Pancreas (tissue), 10 donors: ENCODE measurements at regions not wholly inside any gene's neighbourhood (a gene's known extent, or its start where the extent isn't known, plus 50 kb on each side); places are given as distances from the start of the nearest gene placed in this dataset.

Experiments used
- ATAC-seq, 4 donors: fragments of 200-7000 bp; cut with Tn5 transposase; one replicate each; pipeline versions ENCODE4 v1.8.0 to v1.9.1; 2020; ENCODE audit warnings: mild to moderate bottlenecking in 4 of 4, moderate library complexity in 4 of 4
- DNase-seq, 6 donors: peaks; one replicate each; pipeline ENCODE4 v3.0.0-alpha.2; 2020
- FAIRE-seq: peaks from 2 replicates; lab custom pipeline; 2012; peaks lifted over from hg19 to GRCh38; lab: Jason Lieb, UNC
- H3K27ac ChIP-seq, 4 donors: fragments of 200-600 bp; sonication (generic); 1 replicate in 3 of 4; 2 replicates in 1 of 4; pipeline versions ENCODE4 v1.5.0 to v1.8.0; 2020
- H3K27me3 ChIP-seq, 4 donors: fragments of 200-600 bp; one replicate each; pipeline ENCODE4 v1.8.0; 2021
- H3K36me3 ChIP-seq, 3 donors: fragments of 200-600 bp; sonication (generic) in 1 of 3; one replicate each; pipeline versions ENCODE4 v1.5.0 to v1.8.0; 2020 to 2021
- H3K4me1 ChIP-seq, 3 donors: fragments of 200-600 bp; one replicate each; pipeline ENCODE4 v1.8.0; 2021
- H3K4me3 ChIP-seq, 4 donors: fragments of 200-600 bp; sonication (generic) in 2 of 4; one replicate each; pipeline versions ENCODE4 v1.5.0 to v1.8.0; 2020 to 2021
- H3K9me3 ChIP-seq, 4 donors: fragments of 200-600 bp; one replicate each; pipeline ENCODE4 v1.8.0; 2021
- WGBS, 2 donors: extraction: QIAGEN DNeasy Blood & Tissue Kit; methylation state at CpG; one replicate each; pipeline ENCODE4 v1.1.7; 2013; 5-methylcytosine and 5-hydroxymethylcytosine counted together
- intact Hi-C, 3 donors: fragments of 100-400 bp; cut with DNase I; formaldehyde crosslinking; loops; one replicate each; pipeline versions ENCODE4 v1.11.1 to v1.14.2; 2022
- TF ChIP-seq, protein P1 (sequence below), 4 donors: fragments of 200-600 bp; sonication (generic) in 3 of 4; IDR thresholded peaks; one replicate each; pipeline versions ENCODE4 v1.5.0 to v1.8.0; 2021; ENCODE audit warnings: antibody characterized with exemption in 4 of 4
- donor health status: healthy with polysubstance abuse.
- donor health status: DM: no; HTN: no; CAD: no; lungs with moderate emphysema.
- donor health status: DM: no; HTN: no; CAD: no.
- donor health status: control.
- donor health status: control.
- donor health status: Bipolar disorder and iron deficiency.
- donor health status: DM: yes; HTN: yes; CAD: no.
- donor health status: DM: no; HTN: no; CAD: no.
- donor health status: DM: no; HTN: no; CAD: no.
- donor health status: DM: yes; HTN: yes; CAD: no.

DNA sequence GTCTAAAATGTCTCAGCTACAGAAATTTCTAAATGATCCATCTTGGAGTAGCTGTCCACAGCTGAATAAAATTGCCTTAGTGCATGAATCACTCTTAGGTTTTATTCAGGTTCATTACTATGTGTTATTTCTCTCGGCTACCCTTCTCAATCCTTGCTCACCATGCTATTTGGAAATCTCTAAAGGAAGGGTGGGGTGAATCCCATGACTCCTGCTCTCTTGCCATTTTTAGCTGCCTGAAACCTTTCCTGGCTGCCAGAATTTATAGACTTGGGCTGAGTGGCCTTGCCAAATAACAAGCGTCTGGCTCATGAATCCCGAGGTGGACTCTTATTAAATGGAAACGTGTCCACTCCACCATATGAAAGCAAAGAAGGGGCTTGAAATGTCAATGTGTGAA, 936.1 kb upstream of the SOX9 start:
- no peak for ATAC-seq
- no peak for FAIRE-seq
- DNase-seq = no peak
- H3K27ac ChIP-seq = no peak overlapping the region
- intact Hi-C loops = no loop called here
- no peaks in the 10 kb centered on the region for H3K9me3 ChIP-seq
- WGBS, 2 donors = 75 to 76% methylated on average over 4 of the region's 4 CpGs
- H3K27me3 ChIP-seq = no peaks in the 10 kb centered on the region
- H3K36me3 ChIP-seq = no peaks in the 10 kb centered on the region
- no peak overlapping the region for H3K4me3 ChIP-seq
- TF ChIP-seq, protein P1, sequence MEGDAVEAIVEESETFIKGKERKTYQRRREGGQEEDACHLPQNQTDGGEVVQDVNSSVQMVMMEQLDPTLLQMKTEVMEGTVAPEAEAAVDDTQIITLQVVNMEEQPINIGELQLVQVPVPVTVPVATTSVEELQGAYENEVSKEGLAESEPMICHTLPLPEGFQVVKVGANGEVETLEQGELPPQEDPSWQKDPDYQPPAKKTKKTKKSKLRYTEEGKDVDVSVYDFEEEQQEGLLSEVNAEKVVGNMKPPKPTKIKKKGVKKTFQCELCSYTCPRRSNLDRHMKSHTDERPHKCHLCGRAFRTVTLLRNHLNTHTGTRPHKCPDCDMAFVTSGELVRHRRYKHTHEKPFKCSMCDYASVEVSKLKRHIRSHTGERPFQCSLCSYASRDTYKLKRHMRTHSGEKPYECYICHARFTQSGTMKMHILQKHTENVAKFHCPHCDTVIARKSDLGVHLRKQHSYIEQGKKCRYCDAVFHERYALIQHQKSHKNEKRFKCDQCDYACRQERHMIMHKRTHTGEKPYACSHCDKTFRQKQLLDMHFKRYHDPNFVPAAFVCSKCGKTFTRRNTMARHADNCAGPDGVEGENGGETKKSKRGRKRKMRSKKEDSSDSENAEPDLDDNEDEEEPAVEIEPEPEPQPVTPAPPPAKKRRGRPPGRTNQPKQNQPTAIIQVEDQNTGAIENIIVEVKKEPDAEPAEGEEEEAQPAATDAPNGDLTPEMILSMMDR (IDR thresholded peaks at IDR 0.05) = no peak
- H3K4me1 ChIP-seq = no peaks in the 10 kb centered on the region

DNA sequence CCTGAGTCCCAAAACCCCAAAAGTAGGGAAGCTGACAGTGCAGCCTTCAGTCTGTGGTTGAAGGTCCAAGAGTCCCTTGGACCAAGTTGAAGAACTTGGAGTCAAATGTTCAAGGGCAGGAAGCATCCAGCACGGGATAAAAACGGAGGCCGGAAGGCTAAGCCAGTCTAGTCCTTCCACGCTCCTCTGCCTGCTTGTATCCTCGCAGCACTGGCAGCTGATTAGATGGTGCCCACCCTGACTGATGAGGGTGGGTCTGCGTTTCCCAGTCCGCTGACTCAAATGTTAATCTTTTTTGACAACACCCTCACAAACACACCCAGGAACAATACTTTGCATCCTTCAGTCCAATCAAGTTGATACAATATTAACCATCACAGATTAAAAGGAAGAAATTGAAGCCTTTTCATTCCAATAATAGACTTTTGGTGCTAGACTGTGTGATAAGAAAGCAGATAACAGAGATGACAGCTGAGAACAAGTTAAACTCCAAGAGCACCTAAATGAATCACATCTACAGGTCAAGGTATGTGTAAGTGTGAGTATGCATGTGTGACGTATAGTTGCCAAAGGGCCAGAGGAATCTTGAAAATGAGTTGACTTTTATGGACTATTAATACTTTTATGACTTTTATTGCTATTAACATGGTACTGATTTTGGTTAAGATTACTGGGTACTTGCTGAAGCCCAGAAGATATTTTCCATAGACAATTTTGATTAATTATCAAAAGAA, 933.5 kb upstream of the SOX9 start:
- FAIRE-seq = no peak
- intact Hi-C loops = no loop called here
- WGBS, 2 donors = 89 to 92% methylated on average over 8 of the region's 8 CpGs

DNA sequence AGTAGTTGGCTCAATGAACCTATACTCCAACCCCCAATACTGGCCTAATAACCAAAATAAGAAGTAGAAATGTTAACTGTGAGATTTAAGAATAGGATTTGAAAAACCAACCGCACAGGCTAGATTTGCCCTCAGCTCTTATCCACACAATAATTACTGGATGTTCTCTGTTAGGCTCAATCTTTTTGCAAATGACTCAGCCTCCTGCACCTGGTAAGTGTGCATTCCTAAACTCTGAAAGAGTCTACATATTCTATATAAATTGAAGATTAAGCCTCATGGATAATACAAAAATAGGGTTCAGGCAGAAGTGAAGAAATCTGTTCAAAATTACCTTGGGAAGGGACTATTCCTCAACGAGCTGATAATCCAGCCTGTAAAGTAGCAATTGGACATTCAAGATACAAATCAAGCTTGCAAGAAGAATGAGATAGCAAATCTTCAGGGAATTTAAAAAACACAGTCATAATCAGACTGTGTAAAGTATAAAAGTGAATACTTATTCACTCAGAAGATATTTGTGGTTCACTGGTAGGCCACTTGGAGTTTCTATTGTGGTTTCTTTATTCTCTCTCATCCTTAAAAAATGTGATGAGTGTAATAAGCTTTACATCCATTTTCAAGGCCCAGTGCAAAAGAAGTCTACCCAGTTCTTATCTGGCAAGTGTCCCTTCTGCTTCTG, 931.9 kb upstream of the SOX9 start:
- Histone ChIP-seq H3K4me3 (no peak overlapping the region), H3K9me3 (no peaks in the 10 kb centered on the region), H3K27me3 (no peaks in the 10 kb centered on the region), H3K4me1 (no peaks in the 10 kb centered on the region), H3K36me3 (no peaks in the 10 kb centered on the region), H3K27ac (no peak overlapping the region)
- DNase-seq (no peak), ATAC-seq (peak in 2 of 4 donors; percentile 18 to 47), FAIRE-seq (no peak)
- WGBS, 2 donors = 81 to 87% methylated on average over 2 of the region's 2 CpGs
- intact Hi-C loops = no loop called here
- TF ChIP-seq, protein P1 (IDR thresholded peaks at IDR 0.05) = no peak

More for the DNA sequence above, 933.5 kb upstream of the SOX9 start:
- Histone ChIP-seq H3K9me3 (no peaks in the 10 kb centered on the region), H3K4me1 (no peaks in the 10 kb centered on the region), H3K27ac (no peak overlapping the region), H3K27me3 (no peaks in the 10 kb centered on the region), H3K36me3 (no peaks in the 10 kb centered on the region), H3K4me3 (no peak overlapping the region)
- ATAC-seq = no peak
- no peak for DNase-seq
- TF ChIP-seq, protein P1 (IDR thresholded peaks at IDR 0.05) = no peak

DNA sequence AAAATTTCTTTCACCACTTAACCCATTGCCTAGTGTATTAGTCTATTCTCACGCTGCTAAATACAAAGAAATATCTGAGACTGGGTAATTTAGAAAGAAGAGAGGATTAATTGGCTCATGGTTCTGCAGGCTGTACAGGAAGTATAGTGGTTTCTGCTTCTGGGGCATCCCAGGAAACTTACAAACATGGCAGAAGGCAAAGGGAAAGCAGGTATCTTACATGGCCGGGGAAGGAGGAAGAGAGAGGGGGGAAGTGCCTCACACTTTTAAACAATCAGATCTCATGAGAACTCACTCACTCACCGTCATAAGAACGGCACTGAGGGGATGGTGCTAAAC, 931.4 kb upstream of the SOX9 start:
- WGBS, 2 donors = 82 to 91% methylated on average over 4 of the region's 4 CpGs
- Histone ChIP-seq H3K4me1 (no peaks in the 10 kb centered on the region), H3K4me3 (no peak overlapping the region), H3K36me3 (no peaks in the 10 kb centered on the region), H3K27me3 (no peaks in the 10 kb centered on the region), H3K9me3 (no peaks in the 10 kb centered on the region), H3K27ac (no peak overlapping the region)
- no peak for DNase-seq
- ATAC-seq = no peak
- intact Hi-C loops = no loop called here
- TF ChIP-seq, protein P1 (IDR thresholded peaks at IDR 0.05) = no peak
- FAIRE-seq = no peak

DNA sequence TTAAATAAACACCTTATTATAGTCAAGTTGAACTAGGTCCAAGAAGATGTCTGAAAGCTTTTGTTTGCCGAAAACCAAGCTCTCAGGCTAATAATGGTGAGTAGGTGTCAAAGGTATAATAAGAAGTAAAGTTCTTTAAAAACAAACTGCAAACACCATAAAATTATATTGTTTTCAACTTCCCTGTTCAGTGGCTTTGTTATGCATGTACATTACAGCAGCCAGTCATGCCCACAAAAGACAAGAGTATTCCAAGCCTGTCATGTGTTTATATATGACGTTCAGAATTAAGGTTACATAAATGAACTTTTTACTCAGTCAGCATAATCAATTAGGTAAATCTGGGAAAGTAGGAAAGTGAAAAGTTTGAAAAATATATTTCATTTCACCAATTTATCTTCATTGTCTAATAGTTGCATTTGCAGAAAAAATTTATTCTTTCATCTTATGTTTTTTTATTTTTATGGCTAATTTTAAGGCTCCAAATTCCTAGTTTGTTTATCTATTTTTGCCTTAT, 928.7 kb upstream of the SOX9 start:
- intact Hi-C loops = no loop called here
- Histone ChIP-seq H3K9me3 (no peaks in the 10 kb centered on the region), H3K27me3 (no peaks in the 10 kb centered on the region), H3K36me3 (no peaks in the 10 kb centered on the region), H3K27ac (no peak overlapping the region), H3K4me1 (no peaks in the 10 kb centered on the region), H3K4me3 (no peak overlapping the region)
- TF ChIP-seq, protein P1 (IDR thresholded peaks at IDR 0.05) = no peak
- DNase-seq = no peak
- FAIRE-seq = peak; percentile 17
- ATAC-seq = no peak
- WGBS, 2 donors = 78 to 81% methylated on average over 2 of the region's 2 CpGs
